ENCODE measurements at regions not wholly inside any gene's neighbourhood (a gene's known extent, or its start where the extent isn't known, plus 50 kb on each side); places are given as distances from the start of the nearest gene placed in this dataset.
A peak's percentile ranks its signal among the peaks of the same experiment; 100 is the strongest.

DNA sequence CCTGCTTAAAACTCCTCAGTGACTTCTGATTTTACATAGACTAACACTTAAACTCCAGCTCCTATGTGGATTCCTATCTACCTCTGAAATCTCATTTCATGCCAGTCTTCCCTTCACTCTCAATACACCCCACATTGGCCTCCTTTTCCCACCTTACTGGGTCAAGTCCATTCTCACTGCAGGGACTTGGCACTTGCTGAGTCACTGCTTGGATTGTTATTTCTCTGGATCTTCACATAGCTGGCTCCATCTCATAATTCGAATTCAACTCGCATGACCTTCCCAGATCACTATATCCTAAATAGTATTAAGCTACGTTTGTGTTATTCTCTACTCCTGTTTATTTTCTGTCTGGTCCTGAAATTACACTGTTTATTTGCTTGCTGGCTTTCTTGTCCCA, 59.6 kb upstream of the FRMD4B start:
- intact Hi-C loops (cut with micrococcal nuclease), result no loop called here
- H3K9me3 Mint-ChIP-seq, result no peaks in the 10 kb centered on the region
- H3K27me3 Mint-ChIP-seq (ENCODE audit: low read depth), result peaks cover 7% of the 10 kb centered on the region
- H3K4me1 Mint-ChIP-seq (ENCODE audit: low read depth), result no peaks in the 10 kb centered on the region
- H3K36me3 Mint-ChIP-seq (ENCODE audit: low read depth), result no peaks in the 10 kb centered on the region
- H3K4me3 Mint-ChIP-seq (ENCODE audit: low read depth), result no peak overlapping the region
- DNase-seq (ENCODE audit: low spot score), result no peak
- no peak overlapping the region for H3K27ac Mint-ChIP-seq

DNA sequence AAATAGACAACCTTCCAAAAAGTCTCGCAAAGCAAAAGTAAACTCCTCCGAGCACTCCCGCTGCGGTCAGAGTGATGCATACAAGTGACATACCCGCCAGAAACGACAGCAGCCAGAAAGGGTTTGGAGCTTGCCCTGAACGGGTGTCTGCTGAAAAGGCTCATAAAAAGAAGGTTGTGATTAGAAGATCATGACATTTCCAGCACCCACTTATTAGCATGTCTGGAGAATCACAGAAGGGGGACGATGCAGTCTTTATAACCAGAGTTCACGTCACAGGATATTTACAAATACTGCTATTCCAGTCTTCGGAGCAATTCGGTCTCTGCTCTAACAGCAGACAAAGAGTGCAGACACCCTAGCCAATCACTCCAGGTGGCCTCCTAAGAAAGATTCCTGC, 59.1 kb upstream of the FRMD4B start:
- H3K4me1 Mint-ChIP-seq (ENCODE audit: low read depth), result no peaks in the 10 kb centered on the region
- no peaks in the 10 kb centered on the region for H3K9me3 Mint-ChIP-seq
- intact Hi-C loops (cut with micrococcal nuclease), result no loop called here

DNA sequence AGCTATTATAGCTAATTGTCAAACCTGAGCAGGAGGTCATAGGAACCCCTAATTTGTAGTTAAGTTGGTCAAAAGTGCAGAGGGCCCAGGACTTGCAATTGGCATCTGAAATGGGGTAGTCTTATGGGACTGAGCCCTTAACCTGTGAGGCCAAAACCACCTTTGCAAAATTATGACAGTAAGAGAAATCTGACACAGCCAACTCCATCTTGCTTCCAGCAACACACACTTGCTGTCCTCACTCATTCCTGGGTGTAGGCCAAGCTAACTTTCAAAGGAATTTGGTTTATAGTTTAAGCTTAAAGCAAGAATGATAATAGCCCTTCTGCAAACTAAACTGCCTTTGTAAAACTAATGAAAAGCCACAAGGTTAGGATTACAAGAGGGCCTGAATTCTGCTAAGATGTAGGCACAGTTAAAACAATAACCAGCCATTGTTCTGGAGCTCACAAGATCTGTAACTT, 57.6 kb upstream of the FRMD4B start:
- intact Hi-C loops (cut with micrococcal nuclease), result no loop called here
- Mint-ChIP-seq H3K9me3 (no peaks in the 10 kb centered on the region), H3K27ac (no peak overlapping the region), H3K4me1 (ENCODE audit: low read depth) (peaks cover 8% of the 10 kb centered on the region), H3K4me3 (ENCODE audit: low read depth) (no peak overlapping the region), H3K36me3 (ENCODE audit: low read depth) (no peaks in the 10 kb centered on the region), H3K27me3 (ENCODE audit: low read depth) (peaks cover 7% of the 10 kb centered on the region)
- no peak for DNase-seq (ENCODE audit: low spot score)

More for the DNA sequence above, 59.1 kb upstream of the FRMD4B start:
- H3K27me3 Mint-ChIP-seq (ENCODE audit: low read depth), result peaks cover 7% of the 10 kb centered on the region
- DNase-seq (ENCODE audit: low spot score), result no peak
- H3K27ac Mint-ChIP-seq, result no peak overlapping the region
- no peak overlapping the region for H3K4me3 Mint-ChIP-seq (ENCODE audit: low read depth)
- H3K36me3 Mint-ChIP-seq (ENCODE audit: low read depth), result no peaks in the 10 kb centered on the region

DNA sequence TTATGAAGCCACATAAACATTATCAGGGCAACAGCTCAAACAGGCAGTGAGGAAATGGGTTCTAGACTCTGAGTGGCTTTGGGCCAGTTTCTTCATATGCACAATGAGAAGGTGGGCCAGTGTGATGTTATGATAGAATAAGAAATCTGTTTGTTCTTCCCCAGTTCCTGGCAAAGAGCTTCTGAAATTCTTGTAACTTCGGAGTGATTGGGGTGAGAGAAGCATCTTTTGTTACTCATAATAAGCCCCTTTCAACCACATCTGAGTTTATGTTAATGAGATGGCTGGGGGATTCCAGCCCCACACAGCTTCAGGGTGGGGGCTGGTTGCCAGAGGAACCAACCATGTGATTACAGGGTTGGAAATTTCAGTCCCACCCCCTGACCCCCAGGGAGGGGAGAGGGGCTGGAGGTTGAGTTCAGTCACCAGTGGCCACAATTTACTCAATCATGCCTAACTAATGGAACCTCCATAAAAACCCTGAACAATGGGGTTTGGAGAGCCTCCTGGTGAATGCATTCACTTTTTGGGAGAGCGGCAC, 57.0 kb upstream of the FRMD4B start:
- Mint-ChIP-seq H3K27ac (no peak overlapping the region), H3K36me3 (ENCODE audit: low read depth) (no peaks in the 10 kb centered on the region), H3K4me1 (ENCODE audit: low read depth) (peaks cover 8% of the 10 kb centered on the region), H3K9me3 (no peaks in the 10 kb centered on the region), H3K4me3 (ENCODE audit: low read depth) (no peak overlapping the region), H3K27me3 (ENCODE audit: low read depth) (peaks cover 7% of the 10 kb centered on the region)
- no peak for DNase-seq (ENCODE audit: low spot score)
- intact Hi-C loops (cut with micrococcal nuclease), result no loop called here

DNA sequence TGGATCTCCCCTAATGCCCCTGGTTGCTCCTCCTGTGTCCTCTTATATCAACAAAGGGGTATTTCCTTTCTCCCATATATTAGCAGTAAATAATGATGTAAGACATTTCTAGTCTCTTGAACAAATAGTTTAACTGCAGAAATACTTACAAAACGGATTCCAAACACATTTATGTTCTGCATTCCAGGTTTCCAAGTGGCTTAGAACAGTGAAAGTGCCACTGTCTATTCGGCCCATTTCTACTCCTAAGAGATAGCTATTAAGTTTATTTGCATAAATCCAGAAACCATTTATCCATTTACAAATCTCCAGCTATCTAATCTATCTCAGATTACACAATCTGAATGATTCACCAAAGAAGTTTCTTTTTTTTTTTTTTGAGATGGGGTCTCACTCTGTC, 55.8 kb upstream of the FRMD4B start:
- Mint-ChIP-seq H3K9me3 (no peaks in the 10 kb centered on the region), H3K36me3 (ENCODE audit: low read depth) (no peaks in the 10 kb centered on the region), H3K4me3 (ENCODE audit: low read depth) (no peak overlapping the region), H3K27ac (no peak overlapping the region), H3K27me3 (ENCODE audit: low read depth) (peaks cover 3% of the 10 kb centered on the region), H3K4me1 (ENCODE audit: low read depth) (peaks cover 10% of the 10 kb centered on the region)
- intact Hi-C loops (cut with micrococcal nuclease), result no loop called here
- no peak for DNase-seq (ENCODE audit: low spot score)

DNA sequence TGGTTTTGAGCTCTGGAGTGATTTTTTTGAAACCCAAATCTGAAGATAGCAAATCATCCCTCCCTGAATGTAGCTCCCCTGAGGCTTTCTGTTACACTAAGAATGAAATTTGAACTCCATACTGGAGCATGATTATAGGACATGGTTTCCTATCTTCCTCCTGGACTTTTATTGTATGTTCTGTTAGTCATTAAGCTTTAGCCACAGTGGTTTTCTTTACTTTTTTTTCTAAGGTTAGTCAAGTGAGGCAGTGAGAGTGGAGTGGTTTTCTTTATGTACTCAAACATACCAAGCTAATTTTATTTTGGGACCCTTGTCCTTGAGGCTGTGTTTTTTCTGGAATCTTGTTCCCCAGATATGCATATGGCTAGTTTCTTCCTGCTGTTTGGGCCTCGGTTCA, 55.2 kb upstream of the FRMD4B start:
- no peak for DNase-seq (ENCODE audit: low spot score)
- Mint-ChIP-seq H3K9me3 (no peaks in the 10 kb centered on the region), H3K4me1 (ENCODE audit: low read depth) (peaks cover 17% of the 10 kb centered on the region), H3K27ac (no peak overlapping the region), H3K4me3 (ENCODE audit: low read depth) (no peak overlapping the region), H3K27me3 (ENCODE audit: low read depth) (no peaks in the 10 kb centered on the region), H3K36me3 (ENCODE audit: low read depth) (no peaks in the 10 kb centered on the region)
- intact Hi-C loops (cut with micrococcal nuclease), result no loop called here

DNA sequence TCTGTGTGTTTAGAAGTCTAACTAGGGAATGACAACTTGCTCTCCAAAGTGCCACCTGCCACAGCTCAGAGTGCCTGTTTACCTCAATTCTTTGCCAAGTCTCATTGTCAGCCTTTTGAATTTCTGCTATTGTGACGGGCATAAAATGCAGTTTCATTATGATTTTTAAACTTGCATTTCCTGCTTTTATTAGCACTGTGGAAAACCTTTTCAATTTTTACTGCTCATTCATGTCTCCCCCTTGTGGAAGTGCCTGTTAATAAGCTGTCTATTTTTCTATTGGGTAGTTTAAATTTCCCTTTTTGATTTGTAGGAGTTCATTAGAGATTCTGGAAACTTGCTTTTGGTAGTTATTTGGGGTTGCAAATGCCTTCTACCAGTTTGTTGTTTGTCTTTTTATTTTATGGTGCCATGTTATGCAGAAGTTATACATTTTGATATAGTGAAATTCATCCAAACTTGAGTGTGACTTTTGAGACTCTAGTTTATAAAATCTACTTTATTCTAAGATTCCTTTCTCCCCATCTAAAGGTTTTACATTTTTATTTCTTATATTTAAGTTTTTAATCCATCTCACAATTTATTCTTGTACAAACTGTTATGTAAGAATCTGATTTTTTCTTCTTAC, 53.9 kb upstream of the FRMD4B start:
- intact Hi-C loops (cut with micrococcal nuclease), result loop anchor here (5.0 kb wide), 1 partner anchor 357 kb away; the partner anchor contains the start of genes ARL6IP5 and UBA3
- no peaks in the 10 kb centered on the region for H3K27me3 Mint-ChIP-seq (ENCODE audit: low read depth)
- no peak overlapping the region for H3K27ac Mint-ChIP-seq
- no peak overlapping the region for H3K4me3 Mint-ChIP-seq (ENCODE audit: low read depth)
- H3K36me3 Mint-ChIP-seq (ENCODE audit: low read depth), result no peaks in the 10 kb centered on the region
- no peaks in the 10 kb centered on the region for H3K9me3 Mint-ChIP-seq
- DNase-seq (ENCODE audit: low spot score), result no peak
- peaks cover 27% of the 10 kb centered on the region for H3K4me1 Mint-ChIP-seq (ENCODE audit: low read depth)

DNA sequence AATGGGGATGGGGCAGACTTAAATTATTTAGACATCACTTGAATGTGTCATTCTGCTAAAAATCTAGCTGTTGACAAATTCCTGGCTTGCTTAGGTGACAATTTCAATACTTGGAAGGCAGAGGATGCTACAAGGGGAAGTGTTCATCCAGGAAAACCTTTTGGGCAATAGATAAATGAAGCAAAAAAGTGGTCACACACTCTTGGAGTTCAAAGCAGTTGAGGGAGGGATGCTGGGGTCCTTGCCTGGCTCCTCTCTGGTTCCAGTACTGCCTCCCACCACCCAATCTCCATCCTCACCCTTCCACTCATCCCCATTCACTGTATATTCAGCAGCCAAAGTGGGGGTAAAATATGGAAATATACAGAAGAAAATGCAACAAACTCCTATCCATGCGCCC, 52.6 kb upstream of the FRMD4B start:
- Mint-ChIP-seq H3K4me3 (ENCODE audit: low read depth) (no peak overlapping the region), H3K4me1 (ENCODE audit: low read depth) (peaks cover 39% of the 10 kb centered on the region), H3K27ac (no peak overlapping the region), H3K36me3 (ENCODE audit: low read depth) (no peaks in the 10 kb centered on the region), H3K9me3 (no peaks in the 10 kb centered on the region), H3K27me3 (ENCODE audit: low read depth) (no peaks in the 10 kb centered on the region)
- intact Hi-C loops (cut with micrococcal nuclease), result loop anchor here (5.0 kb wide), 1 partner anchor 356 kb away; the partner anchor contains the start of genes ARL6IP5 and UBA3
- no peak for DNase-seq (ENCODE audit: low spot score)

DNA sequence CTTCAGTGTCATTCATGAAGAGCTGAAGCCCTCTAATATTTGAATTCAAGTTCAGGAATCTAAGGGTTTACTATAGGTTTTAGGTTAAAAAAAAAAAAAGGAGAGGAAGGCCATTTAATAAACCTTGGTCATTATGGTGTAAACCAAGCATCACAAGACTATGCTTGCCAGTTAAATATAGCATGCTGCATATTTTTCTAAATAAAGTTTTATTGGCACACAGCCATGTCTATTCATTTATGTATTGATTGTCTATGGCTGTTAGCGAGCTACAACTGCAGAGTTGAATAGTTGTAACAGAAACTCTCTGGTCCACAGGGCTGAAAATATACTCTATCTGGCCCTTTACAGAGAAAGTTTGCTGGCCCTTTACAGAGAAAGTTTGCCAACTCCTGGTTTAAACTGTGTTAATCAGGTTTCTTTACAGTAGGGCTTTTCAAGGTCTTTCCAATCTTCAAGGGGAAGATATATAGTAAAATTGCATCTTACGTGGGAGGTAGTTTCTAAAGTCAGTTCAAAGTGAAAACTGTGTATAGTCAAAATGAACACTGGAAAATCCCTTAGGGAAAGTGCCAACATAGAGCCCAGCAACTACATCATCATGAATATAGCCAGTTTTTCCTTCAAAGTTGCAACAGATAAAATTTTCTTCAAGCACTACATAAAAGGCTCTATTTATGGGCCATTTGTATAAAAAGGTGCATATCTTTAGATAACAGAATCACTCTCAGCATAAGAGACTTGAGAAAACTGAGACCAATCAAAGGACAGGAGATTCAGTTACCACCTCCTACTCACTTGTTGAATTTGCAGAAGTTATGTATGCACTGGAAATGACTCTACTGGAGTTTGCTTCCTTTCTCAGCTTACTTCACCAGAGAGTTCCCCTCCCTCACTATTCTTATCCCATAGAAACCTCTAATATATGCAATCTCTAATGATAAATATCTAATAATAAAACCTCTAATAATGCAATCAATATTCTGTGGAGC, 49.7 kb upstream of the FRMD4B start:
- no peak for DNase-seq (ENCODE audit: low spot score)
- peaks cover 45% of the 10 kb centered on the region for H3K4me1 Mint-ChIP-seq (ENCODE audit: low read depth)
- no peaks in the 10 kb centered on the region for H3K27me3 Mint-ChIP-seq (ENCODE audit: low read depth)

More for the DNA sequence above, 49.7 kb upstream of the FRMD4B start:
- intact Hi-C loops (cut with micrococcal nuclease), result loop anchor here (1.0 to 5.0 kb wide), 3 partner anchors 108 to 353 kb away; partner anchors contain the start of genes ARL6IP5 and UBA3
- H3K27ac Mint-ChIP-seq, result peak overlapping the region; percentile 76
- no peaks in the 10 kb centered on the region for H3K9me3 Mint-ChIP-seq
- H3K4me3 Mint-ChIP-seq (ENCODE audit: low read depth), result no peak overlapping the region
- H3K36me3 Mint-ChIP-seq (ENCODE audit: low read depth), result no peaks in the 10 kb centered on the region
